Heart right ventricle (tissue), 16 donors: ENCODE measurements at regions not wholly inside any gene's neighbourhood (a gene's known extent, or its start where the extent isn't known, plus 50 kb on each side); places are given as distances from the start of the nearest gene placed in this dataset.
"Not testable (repeated sequence)": the region's sequence is repeated elsewhere in the genome, so short reads cannot be mapped to it uniquely, and the experiment has no call there.

Experiments used
- ATAC-seq, 8 donors: fragments of 200-7000 bp; cut with Tn5 transposase; one replicate each; pipeline ENCODE4 v1.9.1; 2020; ENCODE audit warnings: mild to moderate bottlenecking in 8 of 8, moderate library complexity in 8 of 8, moderate number of reproducible peaks in 1 of 8
- DNase-seq, 2 donors: peaks; one replicate each; pipeline ENCODE4 v3.0.0-alpha.2; 2020
- H3K27ac ChIP-seq, 10 donors: fragments of 200-600 bp; sonication (generic) in 2 of 10; one replicate each; pipeline versions ENCODE4 v1.5.0 to v1.8.0; 2020 to 2022; ENCODE audit warnings: mild to moderate bottlenecking in 3 of 10
- H3K27me3 ChIP-seq, 7 donors: fragments of 200-600 bp; one replicate each; pipeline ENCODE4 v1.8.0; 2021 to 2022; ENCODE audit warnings: mild to moderate bottlenecking in 2 of 7
- H3K36me3 ChIP-seq, 9 donors: fragments of 200-600 bp; sonication (generic) in 1 of 9; one replicate each; pipeline versions ENCODE4 v1.5.0 to v1.8.0; 2020 to 2022; ENCODE audit warnings: mild to moderate bottlenecking in 2 of 9
- H3K4me1 ChIP-seq, 9 donors: fragments of 200-600 bp; sonication (generic) in 1 of 9; one replicate each; pipeline versions ENCODE4 v1.5.0 to v1.8.0; 2020 to 2022; ENCODE audit warnings: mild to moderate bottlenecking in 4 of 9
- H3K4me3 ChIP-seq, 10 donors: fragments of 200-600 bp; sonication (generic) in 2 of 10; one replicate each; pipeline versions ENCODE4 v1.5.0 to v1.8.0; 2020 to 2022; ENCODE audit warnings: mild to moderate bottlenecking in 7 of 10, moderate library complexity in 2 of 10
- H3K9me3 ChIP-seq, 11 donors: fragments of 200-600 bp in 10 of 11; sonication (generic) in 2 of 11; one replicate each; pipeline versions ENCODE4 v1.5.0 to v1.8.0; 2013 to 2022; ENCODE audit warnings: mild to moderate bottlenecking in 2 of 11, control low read depth in 1 of 11, moderate library complexity in 1 of 11
- CTCF ChIP-seq, 9 donors: fragments of 200-600 bp; sonication (generic) in 2 of 9; IDR thresholded peaks; one replicate each; pipeline versions ENCODE4 v1.5.0 to v1.8.0; 2021 to 2022; ENCODE audit warnings: antibody characterized with exemption in 9 of 9, mild to moderate bottlenecking in 5 of 9, moderate library complexity in 1 of 9
- WGBS, 2 donors: extraction: QIAGEN DNeasy Blood & Tissue Kit; methylation state at CpG; one replicate each; pipeline ENCODE4 v1.1.7; 2013; ENCODE audit warnings: inconsistent platforms in 1 of 2; 5-methylcytosine and 5-hydroxymethylcytosine counted together
- intact Hi-C, 10 donors: fragments of 100-400 bp; cut with DNase I; formaldehyde crosslinking; loops; one replicate each; pipeline versions ENCODE4 v1.11.1 to v1.14.2; 2022
- donor health status: Arrhythmogenic right ventricular cardiomyopathy.
- donor health status: ischemic (EF 13 %, LVEDD 7.1; RV severe dilation, severe dysfunction).
- donor health status: healthy with polysubstance abuse.
- donor health status: DM: no; HTN: yes; CAD: no.
- donor health status: DM: no; HTN: no; CAD: no.
- donor health status: ischemic (EF 25% LVEDD 6.9; RV normal size, moderate dysfunction).
- donor health status: ischemic (EF 25% LVEDD 5.7; RV mildly dilated, moderate dysfunction).
- donor health status: healthy.
- donor health status: DM: yes; HTN: yes; CAD: no.
- donor health status: Ischemic cardiomyopathy.
- donor health status: ischemic (EF 35%, LVEDD 5.7; RV mildly dilated, moderate dysfunction).
- donor health status: nonischemic (EF 11% LVEDD 7.7; RV severe dilation, severe dysfunction).
- donor health status: DM: yes; HTN: yes; CAD: no.
- donor health status: PGD.
- donor health status: ischemic (EF 29% LVEDD 5.4; RV normal size, mild dysfunction).
- donor health status: nonischemic (EF 23%, LVEDD 6.1; RV moderate dilation, normal function).

GRCh38 chr6:141758430-141758829, 374.3 kb upstream of the GJE1 start:
- H3K27ac ChIP-seq = no peak overlapping the region
- no peak overlapping the region for H3K4me3 ChIP-seq
- no peaks in the 10 kb centered on the region for H3K36me3 ChIP-seq
- intact Hi-C loops = no loop called here
- DNase-seq (no peak), ATAC-seq (no peak)
- no peaks in the 10 kb centered on the region for H3K9me3 ChIP-seq
- 58 to 73% methylated on average over 3 of the region's 3 CpGs for WGBS, 2 donors
- no peaks in the 10 kb centered on the region for H3K27me3 ChIP-seq
- no peak for TF ChIP-seq CTCF (IDR thresholded peaks at IDR 0.05)
- no peaks in the 10 kb centered on the region for H3K4me1 ChIP-seq

- Histone ChIP-seq H3K27ac (no peak overlapping the region), H3K36me3 (no peaks in the 10 kb centered on the region), H3K4me1 (no peaks in the 10 kb centered on the region), H3K4me3 (no peak overlapping the region), H3K9me3 (no peaks in the 10 kb centered on the region), H3K27me3 (no peaks in the 10 kb centered on the region)
- TF ChIP-seq CTCF (IDR thresholded peaks at IDR 0.05) = no peak
- ATAC-seq (no peak), DNase-seq (no peak)
- intact Hi-C loops = no loop called here
- 75 to 87% methylated on average over 3 of the region's 3 CpGs for WGBS, 2 donors
Observed at GRCh38 chr6:141753180-141753579, 379.5 kb upstream of the GJE1 start.

GRCh38 chr6:141752677-141753076, 380.0 kb upstream of the GJE1 start:
- intact Hi-C loops = no loop called here
- Histone ChIP-seq H3K4me3 (no peak overlapping the region), H3K27ac (no peak overlapping the region), H3K9me3 (peaks cover 0 to 3% (median 0%) of the 10 kb centered on the region in 11 donors), H3K36me3 (no peaks in the 10 kb centered on the region), H3K27me3 (no peaks in the 10 kb centered on the region), H3K4me1 (no peaks in the 10 kb centered on the region)
- TF ChIP-seq CTCF (IDR thresholded peaks at IDR 0.05) = no peak
- ATAC-seq = no peak
- DNase-seq = no peak
- WGBS, 2 donors = 69 to 82% methylated on average over 1 of the region's 1 CpG

- 80% methylated on average over 6 to 7 of the region's 7 CpGs for WGBS, 2 donors
- intact Hi-C loops, ATAC-seq, H3K27me3 ChIP-seq, H3K4me1 ChIP-seq, H3K36me3 ChIP-seq, H3K27ac ChIP-seq, DNase-seq, H3K4me3 ChIP-seq: not testable (repeated sequence)
- H3K9me3 ChIP-seq = peaks cover 0 to 27% (median 0%) of the 10 kb centered on the region in 11 donors
Observed at GRCh38 chr6:141746324-141746723, 386.4 kb upstream of the GJE1 start.

GRCh38 chr6:141744971-141745370, 387.8 kb upstream of the GJE1 start:
- peak in 6 of 8 donors; percentile 65 to 80 (median 77) for ATAC-seq
- Histone ChIP-seq H3K27me3 (no peaks in the 10 kb centered on the region), H3K9me3 (peaks cover 0 to 27% (median 0%) of the 10 kb centered on the region in 11 donors), H3K27ac (no peak overlapping the region), H3K4me1 (peaks cover 0 to 4% (median 0%) of the 10 kb centered on the region in 9 donors), H3K4me3 (no peak overlapping the region), H3K36me3 (no peaks in the 10 kb centered on the region)
- WGBS, 2 donors = 40 to 49% methylated on average over 3 of the region's 3 CpGs
- intact Hi-C loops = no loop called here
- no peak for TF ChIP-seq CTCF (IDR thresholded peaks at IDR 0.05)
- DNase-seq = peak in 1 of 2 donors; percentile 19
